HG03135 (cell line): ENCODE measurements at regions not wholly inside any gene's neighbourhood (a gene's known extent, or its start where the extent isn't known, plus 50 kb on each side); places are given as distances from the start of the nearest gene placed in this dataset.
"Not testable (repeated sequence)": the region's sequence is repeated elsewhere in the genome, so short reads cannot be mapped to it uniquely, and the experiment has no call there.

Experiments
- ATAC-seq: cut with Tn5 transposase; IDR thresholded peaks from one replicate; pipeline ENCODE4 v1.9.1; 2021; ENCODE audit warnings: mild to moderate bottlenecking, moderate library complexity; ENCODE audit not compliant: unreplicated experiment

DNA sequence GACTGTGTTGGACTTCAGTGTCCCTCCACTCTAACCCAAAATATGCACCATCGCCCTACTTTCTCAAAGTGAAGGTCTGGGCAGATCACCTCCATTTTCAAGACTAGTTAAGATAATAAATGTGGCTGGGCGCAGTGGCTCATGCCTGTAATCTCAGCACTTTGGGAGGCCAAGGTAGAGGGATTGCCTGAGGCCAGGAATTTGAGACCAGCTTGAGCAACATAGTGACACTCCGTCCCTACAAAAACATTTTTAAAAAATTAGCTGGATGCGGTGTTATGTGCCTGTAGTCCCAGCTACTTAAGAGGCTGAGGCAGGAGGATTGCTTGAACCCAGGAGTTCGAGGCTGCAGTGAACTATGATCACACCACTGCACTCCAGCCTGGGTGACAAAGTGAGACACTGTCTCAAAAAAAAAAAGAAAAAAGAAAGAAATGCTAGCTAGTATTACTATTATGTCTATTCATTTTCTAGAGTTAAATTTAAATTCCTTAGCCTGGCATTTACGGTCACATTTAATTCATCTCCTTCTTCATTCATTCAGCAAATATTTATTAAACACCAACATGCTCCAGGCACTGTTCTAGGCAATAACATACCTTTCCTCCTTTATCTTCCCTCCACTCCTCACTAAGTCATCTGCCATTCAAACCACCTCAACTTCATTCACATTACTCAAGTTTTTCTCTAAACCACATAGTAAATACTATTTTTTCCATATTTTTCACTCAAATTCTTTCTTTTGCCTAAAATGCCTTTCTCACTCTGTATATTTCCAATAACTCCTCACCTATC, 96.1 kb upstream of the XYLT1 start:
- ATAC-seq, result no peak

- ATAC-seq, result no peak
Measured at GRCh38 chr16:17566075-17566474, 95.3 kb upstream of the XYLT1 start.

GRCh38 chr16:17565605-17566004, 94.8 kb upstream of the XYLT1 start:
- ATAC-seq, result no peak

DNA sequence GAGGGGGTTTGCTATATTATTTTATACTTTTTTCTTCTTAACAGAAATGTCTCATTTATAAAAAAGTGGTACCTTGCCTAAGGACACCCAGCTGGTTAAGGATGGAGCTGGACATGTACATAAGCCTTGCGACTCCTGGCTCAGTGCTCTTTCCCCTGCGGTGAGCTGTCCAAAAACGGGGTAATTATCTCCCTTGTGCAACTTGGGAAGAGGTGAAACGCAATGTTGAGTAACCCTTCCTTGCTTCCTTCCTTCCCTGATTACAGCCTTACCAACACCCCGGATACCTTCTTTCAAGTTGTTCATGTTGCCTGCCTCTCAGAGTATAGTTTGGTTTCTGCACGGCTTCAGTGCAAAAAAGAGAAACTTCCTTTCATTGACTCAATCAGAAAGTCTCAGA, 94.1 kb upstream of the XYLT1 start:
- no peak for ATAC-seq

DNA sequence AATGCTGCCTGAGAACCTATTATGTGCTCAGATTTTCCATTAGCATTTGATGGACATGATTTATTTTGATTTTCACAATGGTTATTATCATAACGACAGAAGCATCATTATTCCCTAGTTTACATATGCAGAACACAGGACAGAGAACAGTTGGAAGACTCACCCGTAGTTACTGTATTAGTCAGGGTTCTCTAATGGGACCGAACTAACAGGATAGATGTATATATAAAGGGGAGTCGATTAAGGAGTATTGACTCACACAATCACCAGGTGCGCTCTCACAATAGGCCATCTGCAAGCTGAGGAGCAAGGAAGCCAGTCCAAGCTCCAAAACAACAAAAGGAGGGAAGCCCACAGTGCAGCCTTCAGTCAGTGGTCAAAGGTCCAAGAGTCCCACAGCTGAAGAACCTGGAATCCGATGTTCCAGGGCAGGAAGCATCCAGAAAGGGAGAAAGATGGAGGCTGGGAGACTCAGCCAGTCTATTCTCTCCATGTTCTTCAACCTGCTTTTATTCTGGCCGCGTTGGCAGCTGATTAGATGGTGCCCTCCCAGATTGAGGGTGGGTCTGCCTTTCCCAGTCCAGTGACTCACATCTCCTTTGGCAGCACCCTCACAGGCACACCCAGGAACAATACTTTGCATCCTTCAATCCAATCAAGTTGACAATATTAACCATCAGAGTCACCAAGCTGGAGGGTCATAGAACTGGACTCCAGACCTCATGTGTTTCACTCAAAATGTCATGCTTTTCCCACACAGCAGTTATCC, 92.7 kb upstream of the XYLT1 start:
- no peak for ATAC-seq

DNA sequence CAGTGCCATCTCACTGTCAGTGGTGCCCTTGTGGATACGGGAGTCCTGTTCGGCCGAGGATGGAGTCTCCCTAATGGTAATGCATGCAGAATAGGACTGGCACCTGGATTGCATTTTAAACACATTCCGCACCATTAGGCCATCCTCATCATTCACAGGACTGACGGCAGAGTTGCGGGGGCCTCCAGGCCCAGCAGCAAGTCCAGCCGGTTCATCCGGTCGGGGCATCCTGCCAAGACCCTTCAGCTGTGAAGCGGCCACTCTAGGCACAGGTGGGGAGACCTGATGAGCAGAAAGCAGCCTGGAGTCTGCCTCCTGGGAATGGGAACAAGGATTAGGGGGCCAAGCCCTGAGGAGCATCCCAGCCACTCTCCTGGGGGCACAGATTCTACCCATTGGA, 90.3 kb upstream of the XYLT1 start:
- ATAC-seq, result no peak

DNA sequence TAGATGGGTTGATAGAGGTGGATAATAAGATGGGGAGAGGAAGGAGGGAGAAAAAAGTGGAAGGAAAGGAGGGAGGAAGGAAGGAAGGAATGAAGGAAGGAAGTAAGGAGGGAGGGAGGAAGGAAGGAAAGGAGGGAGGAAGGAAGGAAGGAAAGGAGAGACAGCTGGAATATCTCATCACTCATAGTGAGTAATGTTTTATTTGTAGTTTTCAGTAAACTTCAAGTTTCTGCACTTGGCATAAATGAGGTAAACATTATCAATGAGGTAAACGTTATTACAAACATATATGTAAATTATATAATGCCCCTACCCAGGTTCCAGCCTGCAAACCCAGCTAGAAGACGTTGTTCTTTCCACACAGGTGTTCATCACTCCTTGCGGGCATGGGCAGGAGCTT, 89.8 kb upstream of the XYLT1 start:
- no peak for ATAC-seq

GRCh38 chr16:17559394-17559793, 88.6 kb upstream of the XYLT1 start:
- no peak for ATAC-seq

DNA sequence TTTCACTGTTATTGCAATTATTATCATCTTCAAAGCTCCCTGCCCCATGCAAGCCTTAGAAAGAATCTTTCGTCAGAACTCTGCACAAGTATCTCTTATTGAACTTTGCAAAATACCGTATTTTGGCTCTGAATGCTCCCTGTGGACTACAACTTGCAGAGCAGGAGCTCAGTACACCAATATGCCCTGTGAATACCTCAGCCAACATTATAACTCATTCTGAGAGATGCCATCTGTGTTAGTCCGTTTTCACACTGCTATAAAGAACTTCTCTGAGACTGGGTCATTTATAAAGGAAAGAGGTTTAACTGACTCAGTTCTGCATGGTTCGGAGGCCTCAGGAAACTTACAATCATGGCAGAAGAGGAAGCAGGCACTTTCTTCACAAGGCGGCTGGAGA, 87.2 kb upstream of the XYLT1 start:
- ATAC-seq, result no peak

GRCh38 chr16:17557480-17557879, 86.7 kb upstream of the XYLT1 start:
- no peak for ATAC-seq

DNA sequence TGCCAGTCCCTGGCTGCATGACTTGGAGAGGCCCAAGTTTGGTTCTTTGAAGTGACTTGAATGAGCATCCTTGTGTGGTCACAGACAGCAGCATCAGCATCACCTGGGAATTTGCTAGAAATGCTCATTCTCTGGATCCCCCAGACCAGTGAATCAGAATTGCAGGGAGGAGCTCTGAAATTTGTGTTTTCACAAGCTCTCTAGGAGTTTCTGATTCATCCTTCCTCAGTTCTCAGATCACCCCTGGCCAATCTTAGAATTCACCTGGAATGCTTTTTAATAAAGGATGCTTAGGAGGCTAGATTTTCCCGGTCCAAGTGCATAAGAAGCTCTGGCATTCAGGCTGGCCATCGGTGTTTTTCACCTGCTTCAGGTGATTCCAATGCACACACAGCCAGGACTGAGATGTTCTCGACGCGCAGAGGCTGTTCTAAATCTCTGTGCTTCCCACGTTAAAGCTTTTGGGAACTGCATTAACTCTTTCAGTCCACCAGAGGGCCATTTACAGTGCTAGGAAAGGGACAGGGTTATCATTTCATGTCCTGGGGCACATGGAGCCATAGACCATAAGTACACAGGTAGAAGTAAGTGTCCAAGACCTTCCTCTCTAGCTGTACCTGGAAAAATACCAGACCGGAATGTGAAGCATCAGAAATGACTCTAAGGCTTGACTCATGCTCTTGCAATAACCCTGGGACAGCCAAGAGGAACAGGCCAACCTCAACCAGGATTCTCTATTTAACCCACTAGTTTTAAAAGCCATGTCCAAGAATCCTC, 85.7 kb upstream of the XYLT1 start:
- no peak for ATAC-seq

DNA sequence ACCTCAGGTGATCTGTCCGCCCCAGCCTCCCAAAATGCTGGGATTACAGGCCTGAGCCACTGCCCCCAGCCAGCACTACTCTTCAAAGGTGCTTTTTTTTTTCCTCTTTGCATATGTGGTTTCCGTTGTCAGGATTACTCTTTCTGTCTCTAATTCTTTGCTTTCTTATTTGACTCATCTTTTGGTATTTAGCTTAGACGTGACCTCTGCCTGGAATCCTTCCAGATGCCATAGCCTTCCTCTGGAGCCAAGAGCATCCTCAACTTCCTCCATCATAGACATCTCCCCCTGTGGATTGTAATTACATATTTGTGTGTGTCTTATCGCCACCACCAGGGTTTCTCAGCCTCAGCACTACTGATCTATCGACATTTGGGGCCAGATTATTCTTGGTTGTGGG, 84.4 kb upstream of the XYLT1 start:
- no peak for ATAC-seq

DNA sequence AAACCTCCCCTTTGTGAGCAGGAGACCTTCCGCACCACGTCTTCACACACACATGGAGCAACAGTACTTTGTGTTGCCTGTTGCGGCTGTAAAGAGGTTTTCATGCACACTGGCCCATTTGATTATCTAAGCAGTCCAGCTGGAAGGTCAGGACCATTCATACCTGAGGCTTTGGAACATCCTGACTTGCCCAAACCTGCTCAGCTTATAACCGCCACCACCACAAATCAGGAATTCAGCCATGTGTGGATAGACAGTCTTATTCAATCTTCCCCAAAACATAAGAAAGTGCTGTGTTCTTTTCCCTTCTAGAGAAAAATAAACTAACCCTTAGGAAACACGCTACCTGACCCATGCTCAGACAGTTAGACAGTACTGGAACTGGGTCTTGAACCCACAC, 81.6 kb upstream of the XYLT1 start:
- no peak for ATAC-seq

DNA sequence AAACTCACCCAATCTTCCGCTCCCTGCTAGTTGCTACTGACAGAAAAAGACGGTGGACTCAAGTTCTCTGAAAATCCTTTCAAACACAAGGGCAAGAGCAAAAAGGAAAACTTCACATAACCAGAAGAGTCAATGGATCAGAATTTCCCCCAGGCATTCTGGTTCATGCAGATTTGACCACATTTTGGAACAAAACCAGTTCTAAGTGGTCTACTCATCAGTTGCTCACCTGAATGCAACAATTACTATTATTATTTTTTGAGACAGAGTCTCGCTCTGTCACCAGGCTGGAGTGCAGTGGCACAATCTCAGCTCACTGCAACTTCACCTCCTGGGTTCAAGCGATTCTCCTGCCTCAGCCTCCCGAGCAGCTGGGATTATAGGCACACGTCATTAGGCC, 80.9 kb upstream of the XYLT1 start:
- ATAC-seq, result not testable (repeated sequence)

- ATAC-seq, result no peak
Measured at GRCh38 chr16:17548825-17549224, 78.1 kb upstream of the XYLT1 start.

- ATAC-seq, result no peak
Measured at GRCh38 chr16:17544785-17545184, 74.0 kb upstream of the XYLT1 start.

DNA sequence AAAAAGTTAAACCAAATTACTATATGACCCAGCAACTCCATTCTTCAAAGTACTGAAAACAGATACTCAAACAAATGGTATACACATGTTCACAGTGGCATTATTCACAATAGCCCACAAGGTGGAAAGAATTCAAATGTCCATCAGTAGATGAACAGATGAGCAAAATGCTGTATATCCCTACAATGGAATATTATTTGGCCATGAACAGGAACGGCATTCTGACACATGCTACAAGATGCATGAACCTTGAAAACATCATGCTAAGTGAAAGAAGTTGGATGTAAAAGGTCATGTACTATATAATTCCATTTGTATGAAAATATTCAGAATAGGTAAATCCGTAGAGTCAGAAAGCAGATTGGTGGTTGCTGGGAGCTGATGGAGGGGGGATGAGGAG, 73.5 kb upstream of the XYLT1 start:
- ATAC-seq, result no peak

DNA sequence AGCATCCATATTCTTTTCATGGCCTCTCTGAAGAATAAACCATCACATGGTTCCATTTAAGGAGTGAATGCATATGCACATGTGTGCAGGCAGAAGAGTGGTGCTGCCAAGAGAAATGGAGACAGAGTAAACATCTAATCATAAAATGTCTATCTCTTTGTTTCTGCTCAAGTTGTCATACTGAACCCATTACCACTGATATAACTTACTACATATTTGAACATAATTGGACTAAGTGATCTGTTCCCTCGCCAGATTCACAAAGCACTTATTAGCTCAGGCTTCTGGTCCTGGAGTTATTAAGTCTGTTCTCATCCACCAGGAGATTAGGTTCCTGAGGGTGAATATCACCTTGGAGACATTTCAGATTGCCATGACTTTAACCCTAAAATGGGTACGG, 72.3 kb upstream of the XYLT1 start:
- no peak for ATAC-seq

DNA sequence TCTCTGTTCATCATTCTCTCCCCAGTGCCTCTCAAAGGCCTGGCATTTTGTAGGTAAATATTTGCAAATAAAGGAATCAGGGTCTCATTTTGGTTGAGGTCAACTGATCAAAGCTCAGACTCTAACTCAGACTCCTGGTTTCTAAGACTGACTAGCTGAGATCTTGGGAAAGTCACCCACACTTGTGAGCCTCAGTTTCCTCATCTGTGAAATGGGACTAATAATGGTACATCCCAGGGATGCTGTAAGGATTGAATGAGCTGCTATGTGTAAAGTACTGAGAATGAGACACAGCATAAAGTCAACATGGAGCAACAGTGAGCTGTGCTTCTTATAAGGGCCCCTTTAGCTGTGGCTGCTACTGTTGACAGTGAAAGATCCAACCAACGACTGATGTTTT, 70.6 kb upstream of the XYLT1 start:
- no peak for ATAC-seq

- no peak for ATAC-seq
Measured at GRCh38 chr16:17538927-17539326, 68.2 kb upstream of the XYLT1 start.

GRCh38 chr16:17532338-17532995, 61.7 kb upstream of the XYLT1 start:
- no peak for ATAC-seq
